Breast epithelium (tissue), 3 donors: ENCODE measurements at regions not wholly inside any gene's neighbourhood (a gene's known extent, or its start where the extent isn't known, plus 50 kb on each side); places are given as distances from the start of the nearest gene placed in this dataset.

Experiments used
- POLR2A ChIP-seq: fragments of 450-650 bp; IDR thresholded peaks from one replicate; pipeline ENCODE4 v1.6.1; 2016; ENCODE audit warnings: antibody characterized with exemption, mild to moderate bottlenecking, moderate library complexity
- POLR2AphosphoS5 ChIP-seq, 3 donors: sonication (generic); formaldehyde crosslinking; IDR thresholded peaks; one replicate each; pipeline ENCODE4 v1.6.1; 2017; ENCODE audit warnings: antibody characterized with exemption in 3 of 3
- TF ChIP-seq, protein P1 (sequence below), 3 donors: fragments of 450-650 bp; IDR thresholded peaks; one replicate each; pipeline ENCODE4 v1.5.1; 2016 to 2017; ENCODE audit warnings: antibody characterized with exemption in 3 of 3, mild to moderate bottlenecking in 3 of 3, moderate library complexity in 3 of 3

DNA sequence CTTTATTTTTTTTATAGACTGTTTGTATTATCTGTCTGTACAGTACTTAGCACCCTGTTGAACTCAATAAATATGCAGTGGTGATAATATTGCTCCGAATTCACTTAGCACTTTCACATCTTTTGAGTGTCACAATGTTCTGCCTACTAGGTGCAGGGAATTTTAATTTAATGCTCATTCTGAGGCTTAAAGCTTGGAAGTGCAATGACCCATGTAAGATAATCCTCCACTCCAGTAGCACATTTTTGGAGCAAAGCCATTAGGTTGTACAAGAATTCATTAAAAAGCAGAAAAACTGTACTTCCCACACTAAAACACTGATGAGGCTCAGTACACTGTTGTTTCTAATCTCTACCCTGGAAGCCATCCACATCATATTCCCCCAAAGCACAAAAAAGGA lies 255.3 kb upstream of the MTNR1B start:
- no peak for TF ChIP-seq POLR2AphosphoS5 (IDR thresholded peaks at IDR 0.05)
- TF ChIP-seq, protein P1, sequence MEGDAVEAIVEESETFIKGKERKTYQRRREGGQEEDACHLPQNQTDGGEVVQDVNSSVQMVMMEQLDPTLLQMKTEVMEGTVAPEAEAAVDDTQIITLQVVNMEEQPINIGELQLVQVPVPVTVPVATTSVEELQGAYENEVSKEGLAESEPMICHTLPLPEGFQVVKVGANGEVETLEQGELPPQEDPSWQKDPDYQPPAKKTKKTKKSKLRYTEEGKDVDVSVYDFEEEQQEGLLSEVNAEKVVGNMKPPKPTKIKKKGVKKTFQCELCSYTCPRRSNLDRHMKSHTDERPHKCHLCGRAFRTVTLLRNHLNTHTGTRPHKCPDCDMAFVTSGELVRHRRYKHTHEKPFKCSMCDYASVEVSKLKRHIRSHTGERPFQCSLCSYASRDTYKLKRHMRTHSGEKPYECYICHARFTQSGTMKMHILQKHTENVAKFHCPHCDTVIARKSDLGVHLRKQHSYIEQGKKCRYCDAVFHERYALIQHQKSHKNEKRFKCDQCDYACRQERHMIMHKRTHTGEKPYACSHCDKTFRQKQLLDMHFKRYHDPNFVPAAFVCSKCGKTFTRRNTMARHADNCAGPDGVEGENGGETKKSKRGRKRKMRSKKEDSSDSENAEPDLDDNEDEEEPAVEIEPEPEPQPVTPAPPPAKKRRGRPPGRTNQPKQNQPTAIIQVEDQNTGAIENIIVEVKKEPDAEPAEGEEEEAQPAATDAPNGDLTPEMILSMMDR (IDR thresholded peaks at IDR 0.05): no peak
- no peak for TF ChIP-seq POLR2A
